ENCODE measurements at regions not wholly inside any gene's neighbourhood (a gene's known extent, or its start where the extent isn't known, plus 50 kb on each side); places are given as distances from the start of the nearest gene placed in this dataset.

GRCh38 chr3:107988460-107989175 lies 102.2 kb downstream of the CD47 start:
- no peaks in the 10 kb centered on the region for H3K9me3 ChIP-seq
- intact Hi-C loops (cut with DNase I; ENCODE audit: low total_unique reads) = loop anchor here (10.0 kb wide), 1 partner anchor 96 kb away; no protein-coding TSS in a partner anchor
- DNase-seq = peak in 1 of 2 donors; percentile 35
- H3K4me3 ChIP-seq = no peak overlapping the region
- no peaks in the 10 kb centered on the region for H3K36me3 ChIP-seq
- ATAC-seq = peak in 1 of 2 donors; percentile 48
- H3K27ac ChIP-seq = no peak overlapping the region
- H3K27me3 ChIP-seq = no peaks in the 10 kb centered on the region
- H3K4me1 ChIP-seq = peaks cover 2 to 15% of the 10 kb centered on the region in 2 donors
- in situ Hi-C loops (cut with MboI; ENCODE audit: low sequenced_read_pairs in 4 of 4) = no loop called here
- TF ChIP-seq CTCF (IDR thresholded peaks at IDR 0.05 in 4 of 5, conservative IDR thresholded peaks at IDR 0.05 in 1 of 5) (no peak), POLR2A (IDR thresholded peaks at IDR 0.05) (no peak)

- intact Hi-C loops (cut with DNase I; ENCODE audit: low total_unique reads) = loop anchor here (10.0 kb wide), 1 partner anchor 98 kb away; no protein-coding TSS in a partner anchor
- TF ChIP-seq CTCF (IDR thresholded peaks at IDR 0.05 in 4 of 5, conservative IDR thresholded peaks at IDR 0.05 in 1 of 5) (no peak), POLR2A (IDR thresholded peaks at IDR 0.05) (no peak)
- DNase-seq (peak; percentile 45 to 77), ATAC-seq (peak; percentile 85 to 87)
- Histone ChIP-seq H3K9me3 (no peaks in the 10 kb centered on the region), H3K27me3 (no peaks in the 10 kb centered on the region), H3K4me1 (peaks cover 2 to 15% of the 10 kb centered on the region in 2 donors), H3K27ac (peak overlapping the region in 3 of 4 donors; percentile 22 to 41 (median 31)), H3K4me3 (no peak overlapping the region), H3K36me3 (no peaks in the 10 kb centered on the region)
- in situ Hi-C loops (cut with MboI; ENCODE audit: low sequenced_read_pairs in 4 of 4) = no loop called here
These were observed 103.5 kb downstream of the CD47 start for GRCh38 chr3:107987036-107987939.

GRCh38 chr3:107986505-107986904 lies 104.3 kb downstream of the CD47 start:
- no peak for DNase-seq
- ATAC-seq = no peak
- Histone ChIP-seq H3K9me3 (no peaks in the 10 kb centered on the region), H3K4me3 (no peak overlapping the region), H3K4me1 (peaks cover 7 to 15% of the 10 kb centered on the region in 2 donors), H3K27me3 (no peaks in the 10 kb centered on the region), H3K27ac (peak overlapping the region in 3 of 4 donors; percentile 22 to 41 (median 31)), H3K36me3 (no peaks in the 10 kb centered on the region)
- intact Hi-C loops (cut with DNase I; ENCODE audit: low total_unique reads) = loop anchor here (10.0 kb wide), 1 partner anchor 98 kb away; no protein-coding TSS in a partner anchor
- in situ Hi-C loops (cut with MboI; ENCODE audit: low sequenced_read_pairs in 4 of 4) = no loop called here
- no peak for TF ChIP-seq POLR2A (IDR thresholded peaks at IDR 0.05)
- no peak for TF ChIP-seq CTCF (IDR thresholded peaks at IDR 0.05 in 4 of 5, conservative IDR thresholded peaks at IDR 0.05 in 1 of 5)

GRCh38 chr3:107985496-107985895 lies 105.3 kb downstream of the CD47 start:
- Histone ChIP-seq H3K4me1 (peaks cover 9 to 15% of the 10 kb centered on the region in 2 donors), H3K4me3 (no peak overlapping the region), H3K9me3 (no peaks in the 10 kb centered on the region), H3K36me3 (no peaks in the 10 kb centered on the region), H3K27ac (no peak overlapping the region), H3K27me3 (no peaks in the 10 kb centered on the region)
- ATAC-seq (no peak), DNase-seq (no peak)
- in situ Hi-C loops (cut with MboI; ENCODE audit: low sequenced_read_pairs in 4 of 4) = no loop called here
- TF ChIP-seq POLR2A (IDR thresholded peaks at IDR 0.05) (no peak), CTCF (IDR thresholded peaks at IDR 0.05 in 4 of 5, conservative IDR thresholded peaks at IDR 0.05 in 1 of 5) (no peak)
- intact Hi-C loops (cut with DNase I; ENCODE audit: low total_unique reads) = loop anchor here (10.0 kb wide), 1 partner anchor 99 kb away; no protein-coding TSS in a partner anchor

Data from gastrocnemius medialis (tissue), 4 donors.